Neuronal stem cell (in vitro differentiated cells): ENCODE measurements at regions not wholly inside any gene's neighbourhood (a gene's known extent, or its start where the extent isn't known, plus 50 kb on each side); places are given as distances from the start of the nearest gene placed in this dataset.

Source experiments
- DNase-seq: peaks from one replicate; pipeline ENCODE4 v3.0.0-alpha.2; 2013; ENCODE audit warnings: low spot score
- H2AFZ ChIP-seq: one replicate; pipeline ENCODE4 v1.6.1; 2013; ENCODE audit warnings: mild to moderate bottlenecking, low read length, inconsistent platforms
- H2AK5ac ChIP-seq: 2 replicates; pipeline ENCODE4 v1.6.1; 2013; ENCODE audit warnings: low read depth, mild to moderate bottlenecking, inconsistent platforms, low read length, moderate library complexity, mixed read lengths
- H2BK120ac ChIP-seq: 2 replicates; pipeline ENCODE4 v1.6.1; 2013; ENCODE audit warnings: low read depth, mild to moderate bottlenecking, inconsistent platforms, low read length, moderate library complexity, mixed read lengths
- H2BK12ac ChIP-seq: one replicate; pipeline ENCODE4 v1.6.1; 2013; ENCODE audit warnings: low read length, inconsistent platforms
- H2BK15ac ChIP-seq: 2 replicates; pipeline ENCODE4 v1.6.1; 2013; ENCODE audit warnings: mild to moderate bottlenecking, low read length, inconsistent platforms, mixed read lengths
- H2BK5ac ChIP-seq: one replicate; pipeline ENCODE4 v1.6.1; 2013; ENCODE audit warnings: inconsistent platforms, mild to moderate bottlenecking, low read length, moderate library complexity
- H3K14ac ChIP-seq: one replicate; pipeline ENCODE4 v1.6.1; 2013; ENCODE audit warnings: low read length, inconsistent platforms
- H3K18ac ChIP-seq: 2 replicates; pipeline ENCODE4 v1.6.1; 2013; ENCODE audit warnings: low read length, inconsistent platforms
- H3K23ac ChIP-seq: 2 replicates; pipeline ENCODE4 v1.6.1; 2013; ENCODE audit warnings: low read depth, mild to moderate bottlenecking, mixed read lengths, low read length, inconsistent platforms; ENCODE audit not compliant: poor library complexity
- H3K27ac ChIP-seq: replicated peaks from 3 replicates; pipeline ENCODE4 v1.5.1; 2013; ENCODE audit warnings: low read length, inconsistent platforms
- H3K27me3 ChIP-seq, 3 experiments: 2 replicates each; pipeline ENCODE4 v1.6.1; 2013; ENCODE audit warnings: low read length in 3 of 3, mild to moderate bottlenecking in 2 of 3, inconsistent platforms in 1 of 3, low read depth in 1 of 3, mixed read lengths in 1 of 3, moderate library complexity in 1 of 3; ENCODE audit not compliant: control insufficient read depth in 3 of 3, insufficient read depth in 3 of 3
- H3K36me3 ChIP-seq, 2 donors: replicated peaks in 1 of 2; 2 replicates each; pipeline ENCODE4 v1.6.1; 2013; ENCODE audit warnings: low read length in 2 of 2; ENCODE audit not compliant: control insufficient read depth in 2 of 2, insufficient read depth in 2 of 2
- H3K4ac ChIP-seq: 2 replicates; pipeline ENCODE4 v1.6.1; 2013; ENCODE audit warnings: inconsistent platforms, mild to moderate bottlenecking, low read length, moderate library complexity
- H3K4me1 ChIP-seq, 2 donors: 1 replicate in 1 of 2; 2 replicates in 1 of 2; pipeline ENCODE4 v1.6.1; 2013; ENCODE audit warnings: low read length in 2 of 2, low read depth in 1 of 2; ENCODE audit not compliant: control insufficient read depth in 2 of 2, insufficient read depth in 1 of 2
- H3K4me2 ChIP-seq: one replicate; pipeline ENCODE4 v1.6.1; 2013; ENCODE audit warnings: mild to moderate bottlenecking, low read length, inconsistent platforms; ENCODE audit not compliant: insufficient read depth, poor library complexity, severe bottlenecking
- H3K4me3 ChIP-seq, 2 donors: 2 replicates each; pipeline ENCODE4 v1.5.1; 2013; ENCODE audit warnings: low read length in 2 of 2, mild to moderate bottlenecking in 2 of 2, inconsistent platforms in 1 of 2, moderate library complexity in 1 of 2
- H3K79me1 ChIP-seq: one replicate; pipeline ENCODE4 v1.6.1; 2013; ENCODE audit warnings: low read depth, mild to moderate bottlenecking, inconsistent platforms, low read length, moderate library complexity
- H3K9ac ChIP-seq: one replicate; pipeline ENCODE4 v1.6.1; 2013; ENCODE audit warnings: mild to moderate bottlenecking, low read depth, low read length, inconsistent platforms; ENCODE audit not compliant: poor library complexity
- H3K9me3 ChIP-seq, 2 donors: replicated peaks in 1 of 2; 2 replicates each; pipeline versions ENCODE3 to v1.6.1; 2013; ENCODE audit warnings: low read length in 2 of 2, mild to moderate bottlenecking in 2 of 2, inconsistent platforms in 1 of 2, low read depth in 1 of 2, mixed read lengths in 1 of 2, moderate library complexity in 1 of 2; ENCODE audit not compliant: control insufficient read depth in 2 of 2, insufficient read depth in 1 of 2
- H4K8ac ChIP-seq: one replicate; pipeline ENCODE4 v1.6.1; 2013; ENCODE audit warnings: low read depth, mild to moderate bottlenecking, inconsistent platforms, low read length, moderate library complexity
- H4K91ac ChIP-seq: one replicate; pipeline ENCODE4 v1.6.1; 2013; ENCODE audit warnings: low read length, low read depth, mild to moderate bottlenecking, inconsistent platforms; ENCODE audit not compliant: poor library complexity
- WGBS, 2 donors: extraction: QIAGEN DNeasy Blood & Tissue Kit; methylation state at CpG; one replicate each; pipeline ENCODE4 v1.1.7; 2013; ENCODE audit warnings: missing lambda C conversion rate in 2 of 2, mixed read lengths in 1 of 2; ENCODE audit not compliant: insufficient read length in 2 of 2, insufficient replicate concordance in 1 of 2; ENCODE audit errors: extremely low coverage in 2 of 2; 5-methylcytosine and 5-hydroxymethylcytosine counted together

DNA sequence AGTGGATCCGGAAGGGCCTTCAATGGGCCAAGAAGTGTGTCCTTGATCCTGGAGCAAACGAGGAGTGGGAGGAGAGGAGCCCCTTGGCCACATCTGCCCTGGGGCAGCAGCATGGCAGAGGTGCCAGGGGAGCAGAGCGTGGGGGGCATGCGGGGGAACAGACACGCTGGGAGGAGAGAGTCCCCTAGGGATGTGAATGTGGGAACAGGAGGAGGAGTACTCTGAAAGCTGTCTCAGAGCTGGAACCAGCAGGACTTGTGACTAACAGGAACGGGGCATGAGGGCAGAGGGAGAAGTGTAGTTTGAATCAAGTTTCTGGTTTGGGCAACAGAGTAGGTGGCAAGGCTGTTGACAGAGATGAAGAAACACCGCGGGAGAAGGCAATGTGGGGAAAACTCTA lies 54.5 kb upstream of the SLC35C1 start:
- Histone ChIP-seq H4K8ac (no peak overlapping the region), H3K14ac (no peak overlapping the region), H3K36me3 (no peaks in the 10 kb centered on the region), H3K27ac (no peak overlapping the region), H3K4me1 (peaks cover 8 to 10% of the 10 kb centered on the region in 2 donors), H3K4me3 (no peak overlapping the region), H3K9ac (no peak overlapping the region), H4K91ac (no peak overlapping the region), H2AFZ (no peak overlapping the region), H3K27me3 (peaks cover 0 to 3% (median 2%) of the 10 kb centered on the region in 3 experiments), H3K4me2 (no peak overlapping the region), H3K23ac (no peak overlapping the region), H3K9me3 (no peaks in the 10 kb centered on the region), H3K79me1 (no peaks in the 10 kb centered on the region), H2AK5ac (no peak overlapping the region), H2BK15ac (no peak overlapping the region), H3K18ac (no peak overlapping the region), H3K4ac (no peak overlapping the region), H2BK12ac (no peak overlapping the region), H2BK5ac (no peak overlapping the region), H2BK120ac (no peak overlapping the region)
- no peak for DNase-seq
- no CpG with 5 or more reads among the region's 8 CpGs for WGBS, 2 donors

GRCh38 chr11:45748801-45749200 lies 56.1 kb upstream of the SLC35C1 start:
- no peaks in the 10 kb centered on the region for H3K27me3 ChIP-seq
- no peak overlapping the region for H4K8ac ChIP-seq
- H3K4me2 ChIP-seq: no peak overlapping the region
- H3K9ac ChIP-seq: no peak overlapping the region
- H2AFZ ChIP-seq: no peak overlapping the region
- no peak for DNase-seq
- no peak overlapping the region for H4K91ac ChIP-seq
- H3K27ac ChIP-seq: no peak overlapping the region
- no peak overlapping the region for H2BK120ac ChIP-seq
- peaks cover 10 to 11% of the 10 kb centered on the region in 2 donors for H3K4me1 ChIP-seq
- no CpG with 5 or more reads among the region's 5 CpGs for WGBS, 2 donors
- no peaks in the 10 kb centered on the region for H3K79me1 ChIP-seq
- no peak overlapping the region for H2BK12ac ChIP-seq
- no peak overlapping the region for H2BK5ac ChIP-seq
- H3K18ac ChIP-seq: no peak overlapping the region
- no peak overlapping the region for H2AK5ac ChIP-seq
- no peak overlapping the region for H3K23ac ChIP-seq
- no peak overlapping the region for H3K14ac ChIP-seq
- no peak overlapping the region for H3K4me3 ChIP-seq
- H3K36me3 ChIP-seq: no peaks in the 10 kb centered on the region
- no peak overlapping the region for H3K4ac ChIP-seq
- no peaks in the 10 kb centered on the region for H3K9me3 ChIP-seq
- no peak overlapping the region for H2BK15ac ChIP-seq

- H2BK120ac ChIP-seq: no peak overlapping the region
- H3K14ac ChIP-seq: no peak overlapping the region
- H3K4ac ChIP-seq: no peak overlapping the region
- H2BK5ac ChIP-seq: no peak overlapping the region
- peaks cover 0 to 2% (median 0%) of the 10 kb centered on the region in 3 experiments for H3K27me3 ChIP-seq
- no peak overlapping the region for H3K23ac ChIP-seq
- H3K9ac ChIP-seq: no peak overlapping the region
- no peak overlapping the region for H2BK15ac ChIP-seq
- H3K79me1 ChIP-seq: no peaks in the 10 kb centered on the region
- no peak overlapping the region for H2BK12ac ChIP-seq
- H4K91ac ChIP-seq: no peak overlapping the region
- H3K4me3 ChIP-seq: no peak overlapping the region
- no peaks in the 10 kb centered on the region for H3K9me3 ChIP-seq
- H2AK5ac ChIP-seq: no peak overlapping the region
- no peak overlapping the region for H3K4me2 ChIP-seq
- no peak overlapping the region for H3K18ac ChIP-seq
- H2AFZ ChIP-seq: no peak overlapping the region
- H3K36me3 ChIP-seq: no peaks in the 10 kb centered on the region
- H3K27ac ChIP-seq: no peak overlapping the region
- peaks cover 0 to 3% of the 10 kb centered on the region in 2 donors for H3K4me1 ChIP-seq
- H4K8ac ChIP-seq: no peak overlapping the region
- no CpG with 5 or more reads among the region's 13 CpGs for WGBS, 2 donors
- DNase-seq: no peak
Observed at GRCh38 chr11:45745065-45745811, 59.7 kb upstream of the SLC35C1 start.

DNA sequence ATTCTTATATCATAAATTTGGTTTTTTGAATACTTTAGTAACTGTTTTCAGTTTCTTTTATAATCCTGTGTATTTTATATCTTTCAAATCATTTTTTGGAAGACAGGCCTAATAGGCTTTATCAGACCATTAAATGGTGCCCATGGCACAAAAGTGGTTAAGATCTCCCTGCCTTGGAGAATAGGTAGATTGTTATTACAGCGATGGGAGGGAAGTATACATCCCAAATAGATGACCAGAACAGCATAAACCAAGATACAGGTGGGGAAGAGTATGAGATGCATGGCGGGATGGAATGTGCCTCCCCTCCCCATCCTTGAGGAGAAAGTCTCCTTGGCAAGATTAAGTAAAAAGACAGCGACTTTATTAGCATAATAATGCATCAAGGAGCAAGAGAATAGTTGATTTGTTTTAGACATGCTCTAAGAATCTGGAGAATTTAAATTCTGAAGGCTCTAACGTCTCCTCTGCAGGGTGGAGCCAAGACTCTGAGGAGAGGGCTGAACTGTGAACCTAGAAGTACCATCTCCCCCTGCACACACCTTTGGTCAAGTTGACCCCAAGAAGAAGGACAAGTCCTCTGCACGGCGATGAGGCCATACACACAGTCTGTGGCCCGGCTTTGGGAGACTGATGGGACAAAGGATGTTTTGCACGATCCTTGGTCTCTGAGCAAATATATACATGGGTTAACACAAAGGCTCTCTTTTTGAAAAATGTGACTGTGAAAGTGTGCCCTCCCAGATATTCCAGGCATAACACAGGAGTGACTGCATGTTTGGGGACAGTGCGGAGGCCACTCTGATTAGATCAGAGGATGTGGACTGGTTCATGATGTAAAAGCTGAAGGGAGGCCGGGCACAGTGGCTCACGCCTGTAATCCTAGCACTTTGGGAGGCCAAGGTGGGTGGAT lies 61.1 kb upstream of the SLC35C1 start:
- Histone ChIP-seq H3K9ac (no peak overlapping the region), H3K4me3 (no peak overlapping the region), H3K4me1 (peaks cover 0 to 3% of the 10 kb centered on the region in 2 donors), H3K9me3 (no peaks in the 10 kb centered on the region), H2BK15ac (no peak overlapping the region), H3K27ac (no peak overlapping the region), H2AK5ac (no peak overlapping the region), H3K14ac (no peak overlapping the region), H4K91ac (no peak overlapping the region), H2BK12ac (no peak overlapping the region), H3K4me2 (no peak overlapping the region), H2AFZ (no peak overlapping the region), H3K23ac (no peak overlapping the region), H3K27me3 (peaks cover 0 to 2% (median 0%) of the 10 kb centered on the region in 3 experiments), H3K36me3 (no peaks in the 10 kb centered on the region), H3K79me1 (no peaks in the 10 kb centered on the region), H4K8ac (no peak overlapping the region), H3K4ac (no peak overlapping the region), H3K18ac (no peak overlapping the region), H2BK120ac (no peak overlapping the region), H2BK5ac (no peak overlapping the region)
- DNase-seq: no peak
- WGBS, 2 donors: no CpG with 5 or more reads among the region's 11 CpGs
